ENCODE measurements at regions not wholly inside any gene's neighbourhood (a gene's known extent, or its start where the extent isn't known, plus 50 kb on each side); places are given as distances from the start of the nearest gene placed in this dataset.
"Not testable (repeated sequence)": the region's sequence is repeated elsewhere in the genome, so short reads cannot be mapped to it uniquely, and the experiment has no call there.

DNA sequence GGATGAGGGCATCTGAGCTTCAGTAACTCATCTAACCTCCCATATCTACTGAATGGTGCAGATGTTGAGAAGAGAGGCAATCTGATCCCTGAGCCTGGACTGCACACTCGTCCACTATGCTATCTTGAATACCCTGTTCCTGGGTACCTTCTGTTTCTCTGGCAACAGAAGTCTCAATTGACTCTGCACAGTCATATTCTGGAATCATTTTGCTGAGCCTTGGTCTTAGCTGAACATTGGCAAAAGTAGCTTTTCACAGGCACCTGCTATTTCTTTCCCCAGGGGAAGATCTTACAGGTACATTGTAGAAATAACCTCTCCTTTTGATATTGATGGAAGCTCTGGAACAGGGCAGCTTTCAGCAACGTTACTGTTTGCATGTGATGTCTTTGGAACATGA, 161.5 kb upstream of the GPR101 start:
- DNase-seq, result no peak

DNA sequence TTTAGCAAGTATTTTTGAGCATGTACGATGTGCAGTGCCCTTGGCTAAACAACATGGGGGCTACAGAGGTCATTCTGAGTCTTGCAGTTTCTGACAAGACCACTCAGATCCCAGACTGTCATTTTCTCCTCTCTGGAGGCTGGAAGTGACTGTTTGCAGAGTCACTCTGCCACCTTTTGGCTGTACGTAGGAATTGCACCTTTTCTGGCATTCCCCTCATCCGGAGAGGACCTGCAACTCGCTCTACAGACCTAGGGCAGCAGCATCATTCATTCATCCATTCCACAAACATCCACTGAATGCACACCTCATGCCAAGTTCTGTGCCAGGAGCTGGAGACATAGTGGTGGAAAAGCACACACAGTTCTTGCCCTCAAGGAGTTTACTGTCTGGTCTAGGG, 160.4 kb upstream of the GPR101 start:
- DNase-seq, result peak; percentile 2

DNA sequence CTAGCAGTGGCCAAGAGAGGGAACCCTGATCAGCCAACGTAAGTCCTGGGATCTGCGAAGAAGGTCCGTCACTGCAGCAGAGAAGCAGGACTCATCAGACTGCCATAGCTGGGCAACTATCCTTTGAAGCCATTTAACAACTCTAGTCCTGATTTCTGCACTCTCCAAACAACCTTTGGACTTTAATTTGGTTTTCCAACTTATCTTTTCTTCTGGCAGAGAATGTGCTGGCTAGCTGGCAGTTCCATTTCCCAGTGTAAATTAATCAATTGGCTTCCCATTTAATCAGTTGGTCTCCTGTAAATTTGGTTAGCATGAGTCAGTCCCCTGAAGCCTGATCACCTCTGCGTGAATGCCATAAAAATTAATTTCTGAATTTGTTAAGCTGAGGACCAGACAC, 153.7 kb upstream of the GPR101 start:
- DNase-seq, result no peak

DNA sequence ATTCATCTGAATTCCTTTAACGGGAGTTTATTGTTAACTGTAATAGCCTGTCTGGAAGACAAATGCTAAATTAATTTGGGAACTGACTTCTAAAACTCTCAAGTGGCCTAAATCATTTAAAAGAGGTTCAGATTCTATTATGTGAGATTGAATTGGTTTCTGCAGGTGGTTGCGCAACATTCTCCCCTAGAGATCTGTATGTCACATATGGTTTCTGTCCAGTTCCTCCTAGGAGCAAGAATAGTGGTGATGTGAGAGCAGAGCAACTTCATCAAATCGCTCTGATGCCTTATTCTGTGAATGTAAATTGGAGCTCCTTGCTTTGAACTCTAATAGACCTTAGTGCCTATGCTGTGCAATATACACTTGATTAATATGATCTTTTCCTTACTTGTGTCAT, 144.6 kb upstream of the GPR101 start:
- DNase-seq, result no peak

DNA sequence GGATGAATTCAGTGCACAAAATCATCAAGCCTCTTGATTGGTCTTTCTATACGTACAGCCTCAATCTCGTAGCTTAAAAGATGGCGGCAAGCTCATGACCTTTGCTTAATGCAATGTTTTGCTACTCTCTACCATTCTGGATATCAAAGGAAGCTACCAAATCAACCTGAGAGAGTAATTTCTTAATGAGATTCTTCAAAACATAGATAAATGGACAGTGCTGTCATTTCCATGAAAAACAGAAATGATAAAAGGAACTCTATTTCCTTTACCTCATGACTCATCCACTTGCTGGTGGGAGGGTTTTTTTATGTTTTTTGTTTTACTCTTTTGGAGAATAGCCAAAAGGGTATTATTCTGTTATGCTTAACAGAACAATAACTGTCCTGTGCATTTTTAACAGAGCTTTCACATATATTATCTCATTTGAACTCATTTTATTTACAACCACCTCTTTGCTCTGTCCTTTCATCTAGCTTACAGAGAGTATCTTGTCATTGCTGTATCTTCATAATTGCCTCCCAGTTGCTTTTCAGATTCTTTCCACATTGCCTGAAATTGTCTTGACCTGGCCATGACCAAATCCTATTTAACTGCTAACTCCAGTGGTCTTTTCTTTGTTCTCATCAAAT, 138.6 kb upstream of the GPR101 start:
- no peak for DNase-seq

DNA sequence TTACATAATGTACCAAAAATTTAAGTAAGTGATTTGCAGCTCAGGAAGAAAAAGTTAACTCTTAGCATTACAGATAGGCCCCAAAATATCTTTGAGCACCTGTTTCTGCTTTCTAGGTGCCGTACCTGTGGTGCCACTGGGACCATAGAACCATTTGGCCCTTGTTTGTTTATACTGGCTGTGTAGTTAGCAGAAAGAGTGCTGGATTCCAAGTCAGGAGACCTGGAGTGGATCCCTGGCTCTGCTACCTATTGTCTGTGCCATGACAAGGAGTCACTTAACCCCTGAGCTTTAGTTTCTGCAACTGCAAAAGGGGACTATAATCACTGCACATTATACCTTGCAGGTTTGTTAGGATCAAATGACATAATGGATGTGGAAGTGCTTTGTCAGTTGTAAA, 137.8 kb upstream of the GPR101 start:
- no peak for DNase-seq

DNA sequence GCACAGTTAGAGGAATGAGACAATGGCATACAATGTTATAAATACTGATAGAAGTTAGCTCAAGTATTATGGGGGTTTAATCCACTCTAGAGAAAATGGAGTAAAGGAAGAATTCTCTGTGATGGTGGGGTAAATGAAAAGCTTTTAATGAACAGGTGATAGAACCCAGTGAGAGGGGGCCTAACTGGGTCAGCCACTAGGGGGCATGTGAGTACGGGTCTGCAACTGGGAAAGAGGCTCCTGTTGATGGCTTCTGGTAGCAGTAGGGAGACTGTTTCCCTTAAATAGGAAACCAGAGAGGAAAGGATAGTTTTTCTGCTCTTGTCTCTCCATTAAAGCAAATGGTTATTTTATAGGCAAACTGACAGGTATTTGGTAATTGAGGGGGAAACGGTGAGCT, 132.8 kb upstream of the GPR101 start:
- DNase-seq, result no peak

DNA sequence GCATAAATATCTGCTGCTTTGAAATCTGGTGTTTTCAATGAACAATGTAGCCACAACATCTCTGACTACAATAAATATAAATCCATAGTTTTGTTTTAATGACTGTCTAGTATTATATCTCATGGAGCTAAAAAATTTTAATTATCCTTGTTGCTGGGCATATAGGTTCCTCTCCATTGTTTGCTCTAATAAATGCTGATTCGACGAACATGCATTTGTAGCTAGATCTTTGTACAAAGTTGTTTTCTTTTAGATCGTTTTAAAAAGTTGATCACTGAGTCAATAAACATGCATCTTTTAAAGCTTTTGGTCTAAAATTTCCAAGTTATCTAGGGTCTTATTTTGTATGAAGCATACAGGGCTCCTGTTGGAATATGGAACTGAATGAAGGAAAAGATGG, 130.5 kb upstream of the GPR101 start:
- DNase-seq, result no peak

DNA sequence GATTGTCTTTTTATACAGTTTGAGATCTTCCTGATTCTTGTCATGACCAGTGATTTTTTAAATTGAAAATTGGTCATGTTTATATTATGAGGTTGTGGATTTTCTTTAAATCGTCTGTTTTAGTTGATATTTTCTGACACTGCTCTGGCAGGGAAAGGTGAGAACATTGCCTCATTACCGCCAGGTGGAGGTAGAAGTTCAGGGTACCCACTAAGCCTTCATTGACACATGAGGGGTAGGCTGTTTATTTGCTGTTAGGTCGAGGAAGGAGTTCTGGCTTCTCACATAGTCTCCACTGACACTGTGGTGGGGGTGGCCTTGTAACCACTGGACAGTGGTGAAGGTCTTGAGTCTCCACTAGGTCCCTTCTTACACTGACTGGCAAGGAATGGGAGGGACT, 117.6 kb upstream of the GPR101 start:
- DNase-seq, result no peak

DNA sequence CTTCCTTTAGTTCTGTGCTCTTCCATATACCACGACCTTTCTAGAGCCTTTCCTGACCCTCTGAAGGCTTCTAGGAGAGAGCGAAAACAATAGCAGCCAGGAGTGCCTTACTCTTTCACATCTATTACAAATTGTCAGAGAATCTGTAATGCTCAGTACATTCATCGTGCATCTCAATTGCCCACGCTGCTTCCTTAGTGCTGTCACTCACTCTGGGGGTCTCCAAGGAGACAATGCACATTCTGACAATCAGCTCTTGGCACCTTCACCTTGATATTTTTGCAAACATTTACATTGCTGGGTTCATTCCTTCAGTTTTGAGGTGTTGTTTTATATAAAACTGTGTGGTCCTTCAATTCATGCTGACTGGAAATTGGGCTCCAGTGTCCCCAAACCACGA, 110.1 kb upstream of the GPR101 start:
- DNase-seq, result no peak

DNA sequence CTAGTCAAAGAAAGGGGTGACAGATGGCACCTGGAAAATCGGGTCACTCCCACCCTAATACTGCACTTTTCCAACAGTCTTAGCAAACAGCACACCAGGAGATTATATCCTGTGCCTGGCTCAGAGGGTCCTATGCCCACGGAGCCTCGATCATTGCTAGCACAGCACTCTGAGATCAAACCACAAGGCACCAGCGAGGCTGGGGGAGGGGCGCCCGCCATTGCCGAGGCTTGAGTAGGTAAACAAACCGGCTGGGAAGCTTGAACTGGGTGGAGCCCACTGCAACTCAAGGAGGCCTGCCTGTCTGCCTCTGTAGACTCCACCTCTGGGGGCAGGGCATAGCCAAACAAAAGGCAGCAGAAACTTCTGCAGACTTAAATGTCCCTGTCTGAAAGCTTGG, 88.9 kb upstream of the GPR101 start:
- not testable (repeated sequence) for DNase-seq

DNA sequence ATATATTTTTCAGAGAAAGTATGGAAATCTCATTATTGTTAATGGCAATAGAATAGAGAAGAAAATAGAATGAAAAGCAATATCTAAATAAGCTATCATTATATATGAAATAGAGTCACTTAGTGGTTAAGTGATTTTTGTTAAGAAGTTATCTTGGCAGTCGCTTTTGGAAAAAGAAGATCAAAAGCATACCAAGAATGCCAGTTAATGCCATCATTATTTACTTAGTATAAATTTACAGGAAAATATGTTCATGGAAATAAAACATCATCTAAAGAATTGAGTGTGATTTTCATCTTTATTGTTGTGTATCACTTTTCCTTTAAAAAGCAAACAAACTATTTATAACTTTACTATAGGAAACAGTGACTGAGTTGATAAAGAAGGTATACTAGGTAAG, 85.3 kb upstream of the GPR101 start:
- DNase-seq, result no peak

DNA sequence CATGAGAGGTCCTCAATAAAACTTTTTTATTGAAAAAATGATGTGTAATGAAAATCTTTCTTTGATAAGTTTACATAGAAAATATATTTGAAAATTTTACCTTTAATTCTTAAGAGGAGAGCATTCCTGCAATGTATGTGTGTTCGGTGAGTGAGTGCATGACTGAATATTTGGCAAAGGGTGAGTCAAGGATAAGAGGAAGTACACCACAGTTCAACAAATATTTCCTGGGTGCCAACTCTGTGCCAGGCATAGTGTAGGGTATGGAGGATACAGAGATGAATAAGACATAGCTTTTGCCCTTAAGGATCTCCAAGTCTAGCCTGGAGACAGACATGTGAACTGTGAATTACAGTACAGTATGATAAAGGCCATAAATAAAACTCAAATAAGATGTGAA, 84.7 kb upstream of the GPR101 start:
- no peak for DNase-seq

DNA sequence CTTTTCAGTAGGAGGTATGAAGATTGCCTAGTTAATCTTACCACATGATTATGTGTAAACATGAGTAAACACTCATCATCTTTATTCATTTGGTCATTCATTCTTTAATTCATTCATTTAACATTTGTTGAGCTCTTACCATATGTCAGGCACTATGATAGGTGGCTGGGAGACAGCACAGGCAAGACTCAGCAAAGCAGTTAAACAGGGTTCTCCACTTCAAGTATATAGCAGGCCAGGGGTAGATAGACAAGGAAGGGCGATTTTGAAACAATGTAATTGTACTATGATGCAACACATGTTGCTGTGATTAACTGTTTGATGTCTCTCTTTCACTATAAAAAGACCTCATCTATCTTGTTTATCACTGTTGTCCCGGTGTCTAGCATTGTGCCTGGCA, 84.3 kb upstream of the GPR101 start:
- no peak for DNase-seq

DNA sequence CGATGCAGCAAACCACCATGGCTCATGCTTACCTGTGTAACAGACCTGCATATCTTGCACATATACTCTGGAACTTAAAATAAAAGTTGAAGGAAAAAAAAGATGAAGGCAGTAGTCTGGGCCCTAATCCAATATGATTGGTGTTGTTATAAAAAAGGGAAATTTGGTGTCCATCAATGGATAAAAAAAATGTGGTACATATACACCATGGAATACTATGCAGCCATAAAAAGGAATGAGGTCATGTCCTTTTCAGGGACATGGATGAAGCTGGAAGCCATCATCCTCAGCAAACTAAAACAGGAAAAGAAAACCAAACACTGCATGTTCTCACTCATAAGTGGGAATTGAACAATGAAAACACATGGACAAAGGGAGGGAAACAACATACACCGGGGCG, 74.1 kb upstream of the GPR101 start:
- not testable (repeated sequence) for DNase-seq

DNA sequence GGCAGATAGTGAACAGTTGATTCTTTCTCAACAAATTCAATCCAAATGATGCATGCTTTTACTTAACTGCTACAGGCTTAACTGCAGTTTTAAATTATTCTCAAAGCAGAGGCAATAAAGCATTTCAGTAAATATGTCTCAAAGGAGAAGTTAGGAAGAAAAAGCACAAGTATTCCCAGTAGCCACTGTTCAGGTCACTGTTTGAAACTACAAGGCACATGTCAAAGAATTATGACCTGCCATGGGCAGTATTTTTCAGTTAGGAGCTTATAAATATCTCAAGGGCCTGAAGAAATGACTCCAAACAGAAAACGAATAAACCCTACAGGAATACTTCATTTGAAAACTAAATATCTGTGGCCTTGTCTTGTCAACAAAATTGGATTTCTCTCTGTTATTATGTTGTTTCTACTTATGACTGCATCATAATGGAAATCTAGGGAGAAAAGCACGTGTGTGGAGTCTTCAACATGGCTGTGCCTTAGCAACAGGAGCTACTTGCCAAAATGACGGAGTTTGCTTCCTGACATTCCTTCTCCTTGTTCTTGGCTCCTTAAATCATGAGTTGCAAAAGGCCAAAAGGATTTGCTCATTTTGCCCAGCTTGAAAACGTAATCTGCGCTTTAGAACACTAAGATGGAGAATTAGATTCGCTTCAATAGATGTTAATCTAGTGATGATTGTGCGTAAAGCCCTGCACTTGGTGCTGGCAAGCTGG, 67.6 kb upstream of the GPR101 start:
- DNase-seq, result no peak
